Adrenal gland (tissue), 9 donors: ENCODE measurements at regions not wholly inside any gene's neighbourhood (a gene's known extent, or its start where the extent isn't known, plus 50 kb on each side); places are given as distances from the start of the nearest gene placed in this dataset.

Experiments used
- DNase-seq, 7 donors: peaks; one replicate each; pipeline ENCODE4 v3.0.0-alpha.2; 2019 to 2020
- H3K27ac ChIP-seq, 5 donors: fragments of 200-600 bp; sonication (generic) in 4 of 5; 1 replicate in 3 of 5; 2 replicates in 2 of 5; pipeline versions ENCODE4 v1.5.1 to v1.8.0; 2016 to 2020; ENCODE audit warnings: mild to moderate bottlenecking in 1 of 5
- H3K27me3 ChIP-seq: fragments of 200-600 bp; 2 replicates; pipeline ENCODE4 v1.8.0; 2021
- H3K36me3 ChIP-seq, 2 donors: fragments of 200-600 bp; replicated peaks in 1 of 2; 1 replicate in 1 of 2; 2 replicates in 1 of 2; pipeline versions ENCODE4 v1.5.1 to v1.8.0; 2018 to 2022
- H3K4me1 ChIP-seq, 2 donors: fragments of 200-600 bp; replicated peaks in 1 of 2; 1 replicate in 1 of 2; 2 replicates in 1 of 2; pipeline versions ENCODE4 v1.5.1 to v1.8.0; 2018 to 2021
- H3K4me3 ChIP-seq, 4 donors: fragments of 200-600 bp; sonication (generic) in 3 of 4; one replicate each; pipeline ENCODE4 v1.5.1; 2016 to 2018
- H3K9me3 ChIP-seq, 3 donors: fragments of 200-600 bp; sonication (generic) in 1 of 3; replicated peaks in 1 of 3; 1 replicate in 2 of 3; 2 replicates in 1 of 3; pipeline versions ENCODE4 v1.5.1 to v1.8.0; 2016 to 2021
- CTCF ChIP-seq, 6 experiments: fragments of 450-650 bp in 4 of 6; fragments of 200-600 bp in 2 of 6; sonication (generic) in 1 of 6; IDR thresholded peaks; 1 replicate in 5 of 6; 2 replicates in 1 of 6; pipeline versions ENCODE4 v1.5.1 to v1.8.0; 2016 to 2021; ENCODE audit warnings: antibody characterized with exemption in 6 of 6, mild to moderate bottlenecking in 2 of 6, moderate library complexity in 1 of 6
- POLR2A ChIP-seq, 2 donors: fragments of 450-650 bp; IDR thresholded peaks; one replicate each; pipeline ENCODE4 v1.6.1; 2017; ENCODE audit warnings: antibody characterized with exemption in 2 of 2, mild to moderate bottlenecking in 2 of 2, moderate library complexity in 1 of 2
- WGBS, 4 donors: extraction: QIAGEN DNeasy Blood & Tissue Kit in 2 of 4; methylation state at CpG; one replicate each; pipeline versions ENCODE4 v1.1.5 to v1.1.7; 2013 to 2017; 5-methylcytosine and 5-hydroxymethylcytosine counted together
- intact Hi-C, 2 donors: fragments of 100-400 bp; cut with DNase I; formaldehyde crosslinking; loops; one replicate each; pipeline versions ENCODE4 v1.14.1 to v1.15.0; 2022 to 2023
- donor health status: healthy with polysubstance abuse.
- donor health status: Bipolar disorder and iron deficiency.
- donor health status: DM: yes; HTN: yes; CAD: no.
- donor health status: DM: no; HTN: no; CAD: no.
- donor health status: DM: no; HTN: no; CAD: no.

GRCh38 chr11:103824116-103824515, 212.3 kb upstream of the DDI1 start:
- no peaks in the 10 kb centered on the region for H3K27me3 ChIP-seq
- H3K4me1 ChIP-seq, result no peaks in the 10 kb centered on the region
- no peak overlapping the region for H3K27ac ChIP-seq
- TF ChIP-seq CTCF (IDR thresholded peaks at IDR 0.05) (no peak), POLR2A (IDR thresholded peaks at IDR 0.05) (no peak)
- WGBS, 4 donors, result 66 to 72% (median 71%) methylated on average over 1 of the region's 1 CpG
- intact Hi-C loops, result no loop called here
- no peaks in the 10 kb centered on the region for H3K36me3 ChIP-seq
- H3K4me3 ChIP-seq, result no peak overlapping the region
- H3K9me3 ChIP-seq, result no peaks in the 10 kb centered on the region
- DNase-seq, result no peak

GRCh38 chr11:103825469-103825868, 211.0 kb upstream of the DDI1 start:
- Histone ChIP-seq H3K4me1 (no peaks in the 10 kb centered on the region), H3K4me3 (no peak overlapping the region), H3K9me3 (no peaks in the 10 kb centered on the region), H3K27me3 (no peaks in the 10 kb centered on the region), H3K36me3 (no peaks in the 10 kb centered on the region), H3K27ac (no peak overlapping the region)
- intact Hi-C loops, result no loop called here
- WGBS, 4 donors, result 93 to 100% (median 97%) methylated on average over 2 of the region's 2 CpGs
- DNase-seq, result no peak
- TF ChIP-seq POLR2A (IDR thresholded peaks at IDR 0.05), result no peak
- no peak for TF ChIP-seq CTCF (IDR thresholded peaks at IDR 0.05)

GRCh38 chr11:103826856-103827255, 209.6 kb upstream of the DDI1 start:
- Histone ChIP-seq H3K4me3 (no peak overlapping the region), H3K9me3 (no peaks in the 10 kb centered on the region), H3K27ac (no peak overlapping the region), H3K4me1 (no peaks in the 10 kb centered on the region), H3K36me3 (no peaks in the 10 kb centered on the region), H3K27me3 (no peaks in the 10 kb centered on the region)
- TF ChIP-seq POLR2A (IDR thresholded peaks at IDR 0.05) (no peak), CTCF (IDR thresholded peaks at IDR 0.05) (no peak)
- DNase-seq, result no peak
- intact Hi-C loops, result no loop called here
- WGBS, 4 donors, result 53 to 75% (median 63%) methylated on average over 1 of the region's 1 CpG

GRCh38 chr11:103829596-103829995, 206.8 kb upstream of the DDI1 start:
- H3K4me3 ChIP-seq, result no peak overlapping the region
- TF ChIP-seq CTCF (IDR thresholded peaks at IDR 0.05), result no peak
- no peak for TF ChIP-seq POLR2A (IDR thresholded peaks at IDR 0.05)
- 86 to 95% (median 92%) methylated on average over 4 of the region's 4 CpGs; no CpG with 5 or more reads in 1 of the 4 donors for WGBS, 4 donors
- intact Hi-C loops, result no loop called here
- H3K27ac ChIP-seq, result no peak overlapping the region
- no peaks in the 10 kb centered on the region for H3K9me3 ChIP-seq
- H3K4me1 ChIP-seq, result no peaks in the 10 kb centered on the region
- H3K36me3 ChIP-seq, result no peaks in the 10 kb centered on the region
- no peaks in the 10 kb centered on the region for H3K27me3 ChIP-seq
- DNase-seq, result no peak
